ENCODE measurements at regions not wholly inside any gene's neighbourhood (a gene's known extent, or its start where the extent isn't known, plus 50 kb on each side); places are given as distances from the start of the nearest gene placed in this dataset.

GRCh38 chr13:75197803-75198202 is 284.2 kb downstream of the TBC1D4 start:
- TF ChIP-seq CTCF (IDR thresholded peaks at IDR 0.05; ENCODE audit: low read depth, low read length, poor library complexity, severe bottlenecking) (no peak), EZH2phosphoT487 (IDR thresholded peaks at IDR 0.05; ENCODE audit: borderline replicate concordance, low read length) (no peak)
